Ascending aorta (tissue), 2 donors: ENCODE measurements at regions not wholly inside any gene's neighbourhood (a gene's known extent, or its start where the extent isn't known, plus 50 kb on each side); places are given as distances from the start of the nearest gene placed in this dataset.
"Not testable (repeated sequence)": the region's sequence is repeated elsewhere in the genome, so short reads cannot be mapped to it uniquely, and the experiment has no call there.

Source experiments
- DNase-seq, 2 donors: peaks; one replicate each; pipeline ENCODE4 v3.0.0-alpha.2; 2019; ENCODE audit warnings: low spot score in 2 of 2
- H3K27ac ChIP-seq, 2 donors: fragments of 200-600 bp; sonication (generic); one replicate each; pipeline ENCODE4 v1.5.1; 2016 to 2017; ENCODE audit warnings: mild to moderate bottlenecking in 1 of 2
- H3K27me3 ChIP-seq: fragments of 200-600 bp; sonication (generic); one replicate; pipeline ENCODE4 v1.5.1; 2017
- H3K36me3 ChIP-seq, 2 donors: fragments of 200-600 bp; sonication (generic); one replicate each; pipeline ENCODE4 v1.5.1; 2016
- H3K4me1 ChIP-seq, 2 donors: fragments of 200-600 bp; sonication (generic); one replicate each; pipeline ENCODE4 v1.5.1; 2016 to 2017; ENCODE audit warnings: mild to moderate bottlenecking in 1 of 2
- H3K4me3 ChIP-seq, 2 donors: fragments of 200-600 bp; sonication (generic); one replicate each; pipeline ENCODE4 v1.5.1; 2016 to 2017; ENCODE audit warnings: mild to moderate bottlenecking in 1 of 2
- H3K9me3 ChIP-seq, 2 donors: fragments of 200-600 bp; sonication (generic); one replicate each; pipeline ENCODE4 v1.5.1; 2016
- intact Hi-C: fragments of 100-400 bp; cut with DNase I; formaldehyde crosslinking; loops from one replicate; pipeline ENCODE4 v1.15.1; 2023
- TF ChIP-seq, protein P1 (sequence below), 3 experiments: fragments of 200-600 bp in 2 of 3; fragments of 450-650 bp in 1 of 3; sonication (generic) in 2 of 3; IDR thresholded peaks; one replicate each; pipeline ENCODE4 v1.5.1; 2016 to 2019; ENCODE audit warnings: antibody characterized with exemption in 3 of 3, mild to moderate bottlenecking in 1 of 3, moderate library complexity in 1 of 3

DNA sequence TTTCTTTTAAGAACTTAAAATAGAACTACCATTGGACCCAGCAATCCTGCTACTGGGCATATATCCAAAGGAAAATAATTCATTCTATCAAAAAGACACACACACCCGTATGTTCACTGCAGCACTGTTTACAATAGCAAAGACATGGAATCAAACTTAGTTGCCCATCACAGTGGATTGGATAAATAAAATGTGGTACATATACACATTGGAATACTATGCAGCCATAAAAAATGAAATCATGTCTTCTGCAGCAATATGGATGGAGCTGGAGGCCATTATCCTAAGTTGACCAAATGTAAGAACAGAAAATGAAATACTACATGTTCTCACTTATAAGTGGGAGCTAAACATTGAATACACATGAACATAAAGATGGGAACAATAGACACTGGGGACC is 585.3 kb upstream of the USP24 start:
- Histone ChIP-seq H3K4me3 (no peak overlapping the region), H3K27me3 (no peaks in the 10 kb centered on the region), H3K4me1 (no peaks in the 10 kb centered on the region), H3K36me3 (no peaks in the 10 kb centered on the region), H3K27ac (no peak overlapping the region), H3K9me3 (no peaks in the 10 kb centered on the region)
- intact Hi-C loops, result no loop called here
- no peak for DNase-seq
- TF ChIP-seq, protein P1, sequence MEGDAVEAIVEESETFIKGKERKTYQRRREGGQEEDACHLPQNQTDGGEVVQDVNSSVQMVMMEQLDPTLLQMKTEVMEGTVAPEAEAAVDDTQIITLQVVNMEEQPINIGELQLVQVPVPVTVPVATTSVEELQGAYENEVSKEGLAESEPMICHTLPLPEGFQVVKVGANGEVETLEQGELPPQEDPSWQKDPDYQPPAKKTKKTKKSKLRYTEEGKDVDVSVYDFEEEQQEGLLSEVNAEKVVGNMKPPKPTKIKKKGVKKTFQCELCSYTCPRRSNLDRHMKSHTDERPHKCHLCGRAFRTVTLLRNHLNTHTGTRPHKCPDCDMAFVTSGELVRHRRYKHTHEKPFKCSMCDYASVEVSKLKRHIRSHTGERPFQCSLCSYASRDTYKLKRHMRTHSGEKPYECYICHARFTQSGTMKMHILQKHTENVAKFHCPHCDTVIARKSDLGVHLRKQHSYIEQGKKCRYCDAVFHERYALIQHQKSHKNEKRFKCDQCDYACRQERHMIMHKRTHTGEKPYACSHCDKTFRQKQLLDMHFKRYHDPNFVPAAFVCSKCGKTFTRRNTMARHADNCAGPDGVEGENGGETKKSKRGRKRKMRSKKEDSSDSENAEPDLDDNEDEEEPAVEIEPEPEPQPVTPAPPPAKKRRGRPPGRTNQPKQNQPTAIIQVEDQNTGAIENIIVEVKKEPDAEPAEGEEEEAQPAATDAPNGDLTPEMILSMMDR (IDR thresholded peaks at IDR 0.05), result no peak

DNA sequence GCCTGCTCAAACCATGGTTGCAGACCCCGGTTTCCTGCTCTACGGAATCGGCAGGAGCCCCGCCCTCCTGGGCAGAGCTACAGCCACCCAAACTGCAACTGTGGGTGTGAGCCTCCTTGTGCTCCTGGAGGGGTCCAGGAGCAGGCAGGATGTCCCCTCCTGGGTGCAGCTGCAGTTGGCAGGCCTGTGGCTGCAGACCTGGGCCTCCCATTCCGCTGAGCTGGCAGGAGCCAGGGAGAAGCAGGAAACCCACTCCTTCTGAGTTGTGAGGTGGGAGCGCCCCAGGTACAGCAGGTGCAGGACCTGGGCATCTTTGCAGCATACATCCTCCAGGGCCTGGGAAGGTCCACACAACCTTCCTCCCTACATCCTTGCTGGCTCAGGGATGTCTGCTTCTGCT is 578.7 kb upstream of the USP24 start:
- Histone ChIP-seq H3K27me3 (no peaks in the 10 kb centered on the region), H3K4me3 (no peak overlapping the region), H3K36me3 (no peaks in the 10 kb centered on the region), H3K9me3 (no peaks in the 10 kb centered on the region), H3K4me1 (no peaks in the 10 kb centered on the region), H3K27ac (no peak overlapping the region)
- intact Hi-C loops, result no loop called here
- no peak for DNase-seq
- TF ChIP-seq, protein P1 (IDR thresholded peaks at IDR 0.05), result no peak

GRCh38 chr1:55792870-55793269 is 577.7 kb upstream of the USP24 start:
- no peaks in the 10 kb centered on the region for H3K4me1 ChIP-seq
- intact Hi-C loops, result no loop called here
- no peaks in the 10 kb centered on the region for H3K36me3 ChIP-seq
- no peak overlapping the region for H3K4me3 ChIP-seq
- TF ChIP-seq, protein P1 (IDR thresholded peaks at IDR 0.05), result no peak
- H3K27ac ChIP-seq, result no peak overlapping the region
- H3K27me3 ChIP-seq, result no peaks in the 10 kb centered on the region
- no peak for DNase-seq
- H3K9me3 ChIP-seq, result no peaks in the 10 kb centered on the region

GRCh38 chr1:55789466-55789865 is 574.3 kb upstream of the USP24 start:
- H3K4me3 ChIP-seq, result no peak overlapping the region
- H3K4me1 ChIP-seq, result no peaks in the 10 kb centered on the region
- TF ChIP-seq, protein P1 (IDR thresholded peaks at IDR 0.05), result no peak
- H3K27ac ChIP-seq, result no peak overlapping the region
- no peaks in the 10 kb centered on the region for H3K9me3 ChIP-seq
- DNase-seq, result no peak
- no peaks in the 10 kb centered on the region for H3K36me3 ChIP-seq
- intact Hi-C loops, result no loop called here
- H3K27me3 ChIP-seq, result no peaks in the 10 kb centered on the region

DNA sequence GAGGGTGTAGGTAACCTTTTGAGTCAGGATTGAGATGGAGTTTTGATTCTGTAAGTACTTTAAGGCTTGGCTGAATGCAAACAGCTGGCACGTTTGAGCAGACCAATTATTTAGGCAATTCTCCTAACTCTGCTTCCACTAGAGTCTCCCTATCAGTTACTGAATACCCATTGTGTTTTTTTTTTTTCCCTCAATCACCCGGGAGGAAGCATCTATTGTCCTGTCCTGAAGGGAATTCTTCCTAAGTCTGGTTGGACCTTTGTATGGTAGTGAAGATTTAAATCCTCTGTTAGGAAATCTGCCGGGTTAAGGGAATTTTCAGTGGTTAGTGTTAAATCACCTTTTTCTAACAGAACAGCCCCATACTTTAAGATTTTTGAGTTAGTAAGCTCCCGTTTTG is 571.2 kb upstream of the USP24 start:
- Histone ChIP-seq H3K4me3 (no peak overlapping the region), H3K4me1 (no peaks in the 10 kb centered on the region), H3K27me3 (no peaks in the 10 kb centered on the region), H3K9me3 (no peaks in the 10 kb centered on the region), H3K36me3 (no peaks in the 10 kb centered on the region), H3K27ac (no peak overlapping the region)
- intact Hi-C loops, result no loop called here
- DNase-seq, result no peak
- TF ChIP-seq, protein P1 (IDR thresholded peaks at IDR 0.05), result no peak

GRCh38 chr1:55784941-55785450 is 569.8 kb upstream of the USP24 start:
- intact Hi-C loops, result not testable (repeated sequence)

More at GRCh38 chr1:55784941-55785450, 569.8 kb upstream of the USP24 start:
- not testable (repeated sequence) for H3K4me1 ChIP-seq, H3K4me3 ChIP-seq, H3K27ac ChIP-seq, H3K36me3 ChIP-seq, H3K27me3 ChIP-seq, DNase-seq, H3K9me3 ChIP-seq
